GM12878 (cell line): ENCODE measurements at regions not wholly inside any gene's neighbourhood (a gene's known extent, or its start where the extent isn't known, plus 50 kb on each side); places are given as distances from the start of the nearest gene placed in this dataset.

Experiments
- ATAC-seq: fragments of 200-7000 bp; cut with Tn5 transposase; 3 replicates; pipeline ENCODE4 v1.9.1; 2020; ENCODE audit warnings: mild to moderate bottlenecking, moderate library complexity
- BruUV-seq: library from RNA; stranded (reverse); fragments of 400-500 nt; replicated peaks from 2 replicates; lab custom pipeline; 2021; lab: Mats Ljungman, UMichigan
- CTCF ChIA-PET: fragments of 300-600 bp; sonication (Branson Sonifier 250); formaldehyde crosslinking; extraction: SDS; loops from one replicate; lab custom pipeline; 2021; ENCODE audit warnings: inconsistent platforms; lab: Yijun Ruan, JAX
- POLR2A ChIA-PET: fragments of 350-600 bp; formaldehyde crosslinking; extraction: SDS; loops from one replicate; lab custom pipeline; 2021; ENCODE audit warnings: inconsistent platforms; lab: Charles Lee
- RAD21 ChIA-PET: fragments of 300-600 bp; sonication (Branson Sonifier 250); formaldehyde crosslinking; loops from one replicate; lab custom pipeline; 2023; ENCODE audit warnings: antibody characterized with exemption; ENCODE audit not compliant: unreplicated experiment; lab: Charles Lee
- SMC1A ChIA-PET: fragments of 300-600 bp; sonication (Branson Sonifier 250); formaldehyde crosslinking; loops from one replicate; lab custom pipeline; 2023; ENCODE audit not compliant: unreplicated experiment, uncharacterized antibody; lab: Charles Lee
- DNase-seq: peaks from one replicate; pipeline ENCODE4 v3.0.0-alpha.2; 2011; ENCODE audit warnings: low read depth, low spot score
- FAIRE-seq: peaks from 3 replicates; lab custom pipeline; 2011; peaks lifted over from hg19 to GRCh38; lab: Jason Lieb, UNC
- H2AFZ ChIP-seq: 2 replicates; pipeline ENCODE4 v1.6.0; 2011; ENCODE audit warnings: low read depth, low read length, control low read depth; ENCODE audit not compliant: control insufficient read depth
- H3K27ac ChIP-seq: 2 replicates; pipeline ENCODE4 v1.5.1; 2011; ENCODE audit warnings: control low read depth; ENCODE audit not compliant: control insufficient read depth, insufficient read depth
- H3K27me3 ChIP-seq, 2 experiments: replicated peaks in 1 of 2; 2 replicates each; pipeline versions ENCODE4 v1.6.0 to v1.6.1; 2011; ENCODE audit warnings: low read length in 1 of 2; ENCODE audit not compliant: control insufficient read depth in 2 of 2, insufficient read depth in 2 of 2
- H3K36me3 ChIP-seq, 2 experiments: 2 replicates each; pipeline ENCODE4 v1.5.1; 2011; ENCODE audit warnings: low read length in 1 of 2; ENCODE audit not compliant: control insufficient read depth in 2 of 2, insufficient read depth in 2 of 2
- H3K4me1 ChIP-seq: 2 replicates; pipeline ENCODE4 v1.6.1; 2011; ENCODE audit warnings: mild to moderate bottlenecking, low read length, moderate library complexity, mixed read lengths; ENCODE audit not compliant: control insufficient read depth, insufficient read depth
- H3K4me2 ChIP-seq: 2 replicates; pipeline ENCODE4 v1.6.0; 2011; ENCODE audit warnings: control low read depth; ENCODE audit not compliant: control insufficient read depth, insufficient read depth
- H3K4me3 ChIP-seq: fragments of 200-600 bp; sonication (generic); 2 replicates; pipeline ENCODE4 v1.5.1; 2016
- H3K79me2 ChIP-seq: 2 replicates; pipeline ENCODE4 v1.6.0; 2011; ENCODE audit warnings: low read length; ENCODE audit not compliant: control insufficient read depth, insufficient read depth
- H3K9ac ChIP-seq: 2 replicates; pipeline ENCODE4 v1.8.0; 2011; ENCODE audit warnings: low read length, control low read depth, mixed read lengths; ENCODE audit not compliant: control insufficient read depth, insufficient read depth
- H3K9me3 ChIP-seq: replicated peaks from 3 replicates; pipeline ENCODE4 v1.5.1; 2011; ENCODE audit warnings: mild to moderate bottlenecking, low read length; ENCODE audit not compliant: control insufficient read depth, insufficient read depth
- H4K20me1 ChIP-seq: 2 replicates; pipeline ENCODE4 v1.6.0; 2011; ENCODE audit not compliant: control insufficient read depth, insufficient read depth
- CEBPB ChIP-seq, 2 experiments: fragments of 150-350 bp in 1 of 2; IDR thresholded peaks; 2 replicates each; pipeline ENCODE4 v1.6.1; 2012 to 2014; ENCODE audit warnings: low read depth in 2 of 2, low read length in 2 of 2, borderline replicate concordance in 1 of 2, inconsistent platforms in 1 of 2
- ELK1 ChIP-seq: IDR thresholded peaks from 2 replicates; pipeline ENCODE4 v1.6.1; 2012; ENCODE audit warnings: low read depth, low read length, improper control_type of control experiment
- EP300 ChIP-seq, 2 experiments: fragments of 150-350 bp in 1 of 2; IDR thresholded peaks; 2 replicates each; pipeline ENCODE4 v1.6.1; 2011 to 2012; ENCODE audit warnings: low read depth in 2 of 2, low read length in 2 of 2, borderline replicate concordance in 1 of 2, improper control_type of control experiment in 1 of 2, inconsistent platforms in 1 of 2; ENCODE audit not compliant: control insufficient read depth in 1 of 2
- MTA2 ChIP-seq: fragments of 450-650 bp; IDR thresholded peaks from 2 replicates; pipeline ENCODE4 v1.6.1; 2016; ENCODE audit warnings: low read depth, mild to moderate bottlenecking, moderate library complexity
- NFXL1 ChIP-seq: fragments of 450-650 bp; IDR thresholded peaks from 2 replicates; pipeline ENCODE4 v1.6.1; 2017; ENCODE audit warnings: antibody characterized with exemption, mild to moderate bottlenecking, borderline replicate concordance
- NKRF ChIP-seq: fragments of 450-650 bp; conservative IDR thresholded peaks from 2 replicates; pipeline ENCODE4 v1.6.1; 2017; ENCODE audit warnings: mild to moderate bottlenecking, moderate library complexity
- PKNOX1 ChIP-seq: fragments of 450-650 bp; IDR thresholded peaks from 2 replicates; pipeline ENCODE4 v1.6.1; 2016; ENCODE audit warnings: mild to moderate bottlenecking
- POLR2AphosphoS5 ChIP-seq: IDR thresholded peaks from 2 replicates; pipeline ENCODE4 v1.6.1; 2011; ENCODE audit warnings: mild to moderate bottlenecking, low read length, inconsistent platforms
- RB1 ChIP-seq: fragments of 450-650 bp; formaldehyde crosslinking; IDR thresholded peaks from 2 replicates; pipeline ENCODE4 v1.6.1; 2017; ENCODE audit warnings: mild to moderate bottlenecking, borderline replicate concordance
- RCOR1 ChIP-seq: conservative IDR thresholded peaks from 2 replicates; pipeline ENCODE4 v1.6.1; 2012; ENCODE audit warnings: low read depth, low read length, improper control_type of control experiment
- SIX5 ChIP-seq: IDR thresholded peaks from 2 replicates; pipeline ENCODE4 v1.6.1; 2011; ENCODE audit warnings: mild to moderate bottlenecking, low read depth, low read length, moderate library complexity; ENCODE audit not compliant: severe bottlenecking
- SREBF2 ChIP-seq: IDR thresholded peaks from 2 replicates; pipeline ENCODE4 v1.6.1; 2012; ENCODE audit warnings: mild to moderate bottlenecking, low read length
- USF1 ChIP-seq: IDR thresholded peaks from 2 replicates; pipeline ENCODE4 v1.6.1; 2011; ENCODE audit warnings: borderline replicate concordance, low read depth, mild to moderate bottlenecking, moderate library complexity, mixed read lengths, low read length; ENCODE audit not compliant: insufficient read depth; ENCODE audit errors: extremely low read length
- ZBTB4 ChIP-seq: fragments of 450-650 bp; formaldehyde crosslinking; IDR thresholded peaks from 2 replicates; pipeline ENCODE4 v1.4.0; 2022; ENCODE audit warnings: mild to moderate bottlenecking, moderate library complexity
- ZNF207 ChIP-seq: fragments of 450-650 bp; IDR thresholded peaks from 2 replicates; pipeline ENCODE4 v1.6.1; 2014; ENCODE audit warnings: antibody characterized with exemption, mild to moderate bottlenecking, borderline replicate concordance
- ZNF274 ChIP-seq: IDR thresholded peaks from one replicate; pipeline ENCODE4 v1.8.0; 2011; ENCODE audit not compliant: insufficient read length, insufficient read depth
- WGBS: methylation state at CpG from one replicate; pipeline ENCODE4 v1.1.6; 2016; ENCODE audit warnings: low lambda C conversion rate; ENCODE audit not compliant: insufficient replicate concordance, insufficient coverage; ENCODE audit errors: missing lambda C conversion rate; 5-methylcytosine and 5-hydroxymethylcytosine counted together
- in situ Hi-C: fragments of 300-500 bp; cut with MboI; formaldehyde crosslinking; loops from 9 replicates; pipeline ENCODE4 v1.14.3; 2018; ENCODE audit warnings: mixed read lengths
- intact Hi-C: fragments of 100-400 bp; cut with micrococcal nuclease; formaldehyde crosslinking; loops from one replicate; pipeline ENCODE4 v1.14.2; 2022; ENCODE audit not compliant: unreplicated experiment

GRCh38 chr14:65257425-65257824 is 155.1 kb upstream of the FUT8 start:
- in situ Hi-C loops, result no loop called here
- Histone ChIP-seq H3K9ac (no peak overlapping the region), H3K4me3 (no peak overlapping the region), H3K27me3 (no peaks in the 10 kb centered on the region), H3K79me2 (no peaks in the 10 kb centered on the region), H3K4me1 (no peaks in the 10 kb centered on the region), H3K36me3 (no peaks in the 10 kb centered on the region), H2AFZ (no peak overlapping the region), H4K20me1 (no peaks in the 10 kb centered on the region), H3K27ac (no peak overlapping the region), H3K9me3 (peaks cover 2% of the 10 kb centered on the region; the same call in 1 of the 3 replicates), H3K4me2 (no peak overlapping the region)
- FAIRE-seq (no peak), ATAC-seq (no peak), DNase-seq (no peak)
- POLR2A ChIA-PET, result no interaction called here
- SMC1A ChIA-PET, result interaction anchor here (1.4 kb wide), 1 partner anchor 158 kb away, joined by 5 read pairs; no protein-coding TSS in a partner anchor
- intact Hi-C loops, result no loop called here
- RAD21 ChIA-PET, result no interaction called here
- 89% methylated on average over 7 of the region's 7 CpGs for WGBS
- no TSS peak for BruUV-seq
- CTCF ChIA-PET, result interaction anchor here (0.6 to 0.9 kb wide), 2 partner anchors 157 to 181 kb away, joined by 3 read pairs; no protein-coding TSS in a partner anchor
- no peak for TF ChIP-seq RB1
- TF ChIP-seq RCOR1, result no peak
- no peak for TF ChIP-seq ELK1
- no peak for TF ChIP-seq NFXL1
- no peak for TF ChIP-seq ZBTB4 (CRISPR knock-in tag)
- no peak for TF ChIP-seq CEBPB (IDR thresholded peaks at IDR 0.05; ENCODE audit: borderline replicate concordance in 1 of 2, low read depth in 2 of 2, low read length in 2 of 2)
- TF ChIP-seq SIX5, result no peak
- TF ChIP-seq NKRF, result no peak
- no peak for TF ChIP-seq ZNF274
- TF ChIP-seq EP300 (IDR thresholded peaks at IDR 0.05; ENCODE audit: borderline replicate concordance in 1 of 2, control insufficient read depth in 1 of 2, low read depth in 2 of 2, low read length in 2 of 2), result no peak
- no peak for TF ChIP-seq ZNF207
- no peak for TF ChIP-seq USF1
- TF ChIP-seq POLR2AphosphoS5, result no peak
- TF ChIP-seq SREBF2, result no peak
- no peak for TF ChIP-seq MTA2
- no peak for TF ChIP-seq PKNOX1
